CD4-positive, alpha-beta T cell treated with Interleukin-6 at 100 ng/mL for 8 hours (primary cell): ENCODE measurements at regions not wholly inside any gene's neighbourhood (a gene's known extent, or its start where the extent isn't known, plus 50 kb on each side); places are given as distances from the start of the nearest gene placed in this dataset.
"Not testable (repeated sequence)": the region's sequence is repeated elsewhere in the genome, so short reads cannot be mapped to it uniquely, and the experiment has no call there.

Experiments used
- DNase-seq: peaks from one replicate; pipeline ENCODE4 v3.0.0-alpha.2; 2020; ENCODE audit warnings: mixed read lengths, low spot score

- no peak for DNase-seq
These were observed 201.5 kb downstream of the RGS3 start for GRCh38 chr9:113665064-113665463.

GRCh38 chr9:113665756-113666155, 202.2 kb downstream of the RGS3 start:
- no peak for DNase-seq

- DNase-seq, result no peak
These were observed 204.5 kb downstream of the RGS3 start for GRCh38 chr9:113668061-113668460.

- no peak for DNase-seq
These were observed 206.1 kb downstream of the RGS3 start for GRCh38 chr9:113669522-113670115.

GRCh38 chr9:113673726-113674125, 202.4 kb upstream of the ZNF618 start:
- no peak for DNase-seq

- DNase-seq, result no peak
These were observed 201.7 kb upstream of the ZNF618 start for GRCh38 chr9:113674436-113674835.

- no peak for DNase-seq
These were observed 200.6 kb upstream of the ZNF618 start for GRCh38 chr9:113675475-113675941.

GRCh38 chr9:113677057-113677456, 199.1 kb upstream of the ZNF618 start:
- DNase-seq, result no peak

- no peak for DNase-seq
These were observed 198.5 kb upstream of the ZNF618 start for GRCh38 chr9:113677569-113677968.

GRCh38 chr9:113678119-113678858, 197.8 kb upstream of the ZNF618 start:
- DNase-seq, result no peak

- DNase-seq, result no peak
These were observed 197.3 kb upstream of the ZNF618 start for GRCh38 chr9:113678859-113679256.

GRCh38 chr9:113682297-113682771, 193.8 kb upstream of the ZNF618 start:
- DNase-seq, result peak; percentile 18

GRCh38 chr9:113685636-113686035, 190.5 kb upstream of the ZNF618 start:
- DNase-seq, result not testable (repeated sequence)

GRCh38 chr9:113687107-113687679, 188.9 kb upstream of the ZNF618 start:
- no peak for DNase-seq

GRCh38 chr9:113687680-113688371, 188.3 kb upstream of the ZNF618 start:
- DNase-seq, result no peak

GRCh38 chr9:113690055-113690740, 185.9 kb upstream of the ZNF618 start:
- no peak for DNase-seq

GRCh38 chr9:113692256-113692655, 183.9 kb upstream of the ZNF618 start:
- no peak for DNase-seq

- no peak for DNase-seq
These were observed 181.2 kb upstream of the ZNF618 start for GRCh38 chr9:113694912-113695311.

- no peak for DNase-seq
These were observed 180.7 kb upstream of the ZNF618 start for GRCh38 chr9:113695440-113695851.

- no peak for DNase-seq
These were observed 180.2 kb upstream of the ZNF618 start for GRCh38 chr9:113695901-113696300.

- no peak for DNase-seq
These were observed 174.0 kb upstream of the ZNF618 start for GRCh38 chr9:113701774-113702755.
